22Rv1 (cell line): ENCODE measurements at regions not wholly inside any gene's neighbourhood (a gene's known extent, or its start where the extent isn't known, plus 50 kb on each side); places are given as distances from the start of the nearest gene placed in this dataset.

Source experiments
- ZFX ChIP-seq: fragments of 450-650 bp; IDR thresholded peaks from 2 replicates; pipeline ENCODE4 v1.6.1; 2017; ENCODE audit warnings: antibody characterized with exemption, borderline replicate concordance
- TF ChIP-seq, protein P1 (sequence below): fragments of 450-650 bp; IDR thresholded peaks from 2 replicates; pipeline ENCODE4 v1.5.1; 2017; ENCODE audit warnings: mild to moderate bottlenecking

DNA sequence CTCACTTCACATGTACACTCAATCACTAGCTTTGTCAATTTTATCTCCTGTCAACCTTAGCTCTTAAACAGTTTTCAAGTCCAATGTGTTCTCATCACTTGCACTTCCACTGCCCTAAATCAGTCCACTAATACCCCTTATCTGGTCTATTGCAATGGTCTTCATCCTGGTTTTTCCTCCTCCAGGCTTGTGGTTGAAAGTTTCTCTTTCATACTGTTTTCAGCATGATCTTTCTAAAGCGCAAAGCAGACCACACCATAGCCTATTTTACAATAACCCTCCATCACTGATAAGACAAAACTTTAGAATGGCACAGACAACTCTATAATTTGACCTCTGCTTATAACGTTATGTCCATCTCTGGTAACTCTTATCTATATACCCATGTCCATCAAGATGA lies 62.0 kb upstream of the DDHD1 start:
- TF ChIP-seq, protein P1, sequence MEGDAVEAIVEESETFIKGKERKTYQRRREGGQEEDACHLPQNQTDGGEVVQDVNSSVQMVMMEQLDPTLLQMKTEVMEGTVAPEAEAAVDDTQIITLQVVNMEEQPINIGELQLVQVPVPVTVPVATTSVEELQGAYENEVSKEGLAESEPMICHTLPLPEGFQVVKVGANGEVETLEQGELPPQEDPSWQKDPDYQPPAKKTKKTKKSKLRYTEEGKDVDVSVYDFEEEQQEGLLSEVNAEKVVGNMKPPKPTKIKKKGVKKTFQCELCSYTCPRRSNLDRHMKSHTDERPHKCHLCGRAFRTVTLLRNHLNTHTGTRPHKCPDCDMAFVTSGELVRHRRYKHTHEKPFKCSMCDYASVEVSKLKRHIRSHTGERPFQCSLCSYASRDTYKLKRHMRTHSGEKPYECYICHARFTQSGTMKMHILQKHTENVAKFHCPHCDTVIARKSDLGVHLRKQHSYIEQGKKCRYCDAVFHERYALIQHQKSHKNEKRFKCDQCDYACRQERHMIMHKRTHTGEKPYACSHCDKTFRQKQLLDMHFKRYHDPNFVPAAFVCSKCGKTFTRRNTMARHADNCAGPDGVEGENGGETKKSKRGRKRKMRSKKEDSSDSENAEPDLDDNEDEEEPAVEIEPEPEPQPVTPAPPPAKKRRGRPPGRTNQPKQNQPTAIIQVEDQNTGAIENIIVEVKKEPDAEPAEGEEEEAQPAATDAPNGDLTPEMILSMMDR: no peak
- no peak for TF ChIP-seq ZFX
